Fibroblast of lung (primary cell): ENCODE measurements at regions not wholly inside any gene's neighbourhood (a gene's known extent, or its start where the extent isn't known, plus 50 kb on each side); places are given as distances from the start of the nearest gene placed in this dataset.

Experiments used
- CTCF ChIP-seq, 2 donors: IDR thresholded peaks in 1 of 2; conservative IDR thresholded peaks in 1 of 2; 1 replicate in 1 of 2; 2 replicates in 1 of 2; pipeline ENCODE4 v1.5.1; 2011 to 2012; ENCODE audit warnings: low read length in 2 of 2, control low read depth in 1 of 2, inconsistent platforms in 1 of 2, low read depth in 1 of 2, mild to moderate bottlenecking in 1 of 2
- EZH2 ChIP-seq: IDR thresholded peaks from 2 replicates; pipeline ENCODE4 v1.5.1; 2012; ENCODE audit warnings: low read length, control low read depth, mild to moderate bottlenecking; ENCODE audit errors: missing control alignments

- TF ChIP-seq CTCF (conservative IDR thresholded peaks at IDR 0.05 in 1 of 2, IDR thresholded peaks at IDR 0.05 in 1 of 2; ENCODE audit: low read depth in 1 of 2, low read length in 2 of 2) (no peak), EZH2 (no peak)
Measured at GRCh38 chr5:33035851-33036527, 324.9 kb downstream of the NPR3 start.
